Left ventricle myocardium inferior (tissue), 1 donor: ENCODE measurements at regions not wholly inside any gene's neighbourhood (a gene's known extent, or its start where the extent isn't known, plus 50 kb on each side); places are given as distances from the start of the nearest gene placed in this dataset.

Source experiments
- DNase-seq: peaks from one replicate; pipeline ENCODE4 v3.0.0-alpha.2; 2020
- H3K27ac ChIP-seq: fragments of 200-600 bp; replicated peaks from 2 replicates; pipeline ENCODE4 v1.8.0; 2021
- H3K27me3 ChIP-seq: fragments of 200-600 bp; 2 replicates; pipeline ENCODE4 v1.8.0; 2021; ENCODE audit warnings: low read depth
- H3K36me3 ChIP-seq: fragments of 200-600 bp; 2 replicates; pipeline ENCODE4 v1.8.0; 2021
- H3K4me1 ChIP-seq: fragments of 200-600 bp; 2 replicates; pipeline ENCODE4 v1.8.0; 2021
- H3K4me3 ChIP-seq: fragments of 200-600 bp; 2 replicates; pipeline ENCODE4 v1.8.0; 2021; ENCODE audit warnings: mild to moderate bottlenecking, moderate library complexity
- H3K9me3 ChIP-seq: fragments of 200-600 bp; replicated peaks from 2 replicates; pipeline ENCODE4 v1.8.0; 2021
- intact Hi-C: fragments of 100-400 bp; cut with micrococcal nuclease; formaldehyde crosslinking; loops from one replicate; pipeline ENCODE4 v1.11.0; 2022
- TF ChIP-seq, protein P1 (sequence below): fragments of 200-600 bp; IDR thresholded peaks from 2 replicates; pipeline ENCODE4 v1.8.0; 2021; ENCODE audit warnings: antibody characterized with exemption, mild to moderate bottlenecking, borderline replicate concordance
- donor health status: DM: no; HTN: yes; CAD: no; lungs with severe emphysema.

DNA sequence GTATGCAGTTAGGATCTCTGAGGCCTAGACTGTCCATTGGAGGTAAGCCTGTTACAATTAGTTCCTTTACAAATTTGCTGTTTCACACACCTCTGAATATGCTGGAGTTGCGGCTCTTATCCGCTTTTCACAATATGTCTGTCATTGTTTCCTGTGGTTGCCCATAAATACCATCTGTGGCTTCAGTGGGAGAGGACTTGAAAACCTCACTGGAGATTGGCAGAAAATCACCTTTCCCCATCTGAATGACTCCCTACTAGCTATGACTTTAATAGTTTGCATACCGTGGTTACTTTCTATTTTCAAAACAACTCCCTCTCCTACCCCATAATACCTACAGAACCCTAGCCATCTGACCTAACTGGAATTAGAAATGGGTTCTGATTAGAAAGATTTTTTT lies 454.3 kb downstream of the PCDH17 start:
- intact Hi-C loops: no loop called here
- no peak for DNase-seq
- no peaks in the 10 kb centered on the region for H3K36me3 ChIP-seq
- no peaks in the 10 kb centered on the region for H3K4me1 ChIP-seq
- no peaks in the 10 kb centered on the region for H3K27me3 ChIP-seq
- H3K27ac ChIP-seq: no peak overlapping the region
- H3K4me3 ChIP-seq: no peak overlapping the region
- TF ChIP-seq, protein P1, sequence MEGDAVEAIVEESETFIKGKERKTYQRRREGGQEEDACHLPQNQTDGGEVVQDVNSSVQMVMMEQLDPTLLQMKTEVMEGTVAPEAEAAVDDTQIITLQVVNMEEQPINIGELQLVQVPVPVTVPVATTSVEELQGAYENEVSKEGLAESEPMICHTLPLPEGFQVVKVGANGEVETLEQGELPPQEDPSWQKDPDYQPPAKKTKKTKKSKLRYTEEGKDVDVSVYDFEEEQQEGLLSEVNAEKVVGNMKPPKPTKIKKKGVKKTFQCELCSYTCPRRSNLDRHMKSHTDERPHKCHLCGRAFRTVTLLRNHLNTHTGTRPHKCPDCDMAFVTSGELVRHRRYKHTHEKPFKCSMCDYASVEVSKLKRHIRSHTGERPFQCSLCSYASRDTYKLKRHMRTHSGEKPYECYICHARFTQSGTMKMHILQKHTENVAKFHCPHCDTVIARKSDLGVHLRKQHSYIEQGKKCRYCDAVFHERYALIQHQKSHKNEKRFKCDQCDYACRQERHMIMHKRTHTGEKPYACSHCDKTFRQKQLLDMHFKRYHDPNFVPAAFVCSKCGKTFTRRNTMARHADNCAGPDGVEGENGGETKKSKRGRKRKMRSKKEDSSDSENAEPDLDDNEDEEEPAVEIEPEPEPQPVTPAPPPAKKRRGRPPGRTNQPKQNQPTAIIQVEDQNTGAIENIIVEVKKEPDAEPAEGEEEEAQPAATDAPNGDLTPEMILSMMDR: no peak
- H3K9me3 ChIP-seq: no peaks in the 10 kb centered on the region

DNA sequence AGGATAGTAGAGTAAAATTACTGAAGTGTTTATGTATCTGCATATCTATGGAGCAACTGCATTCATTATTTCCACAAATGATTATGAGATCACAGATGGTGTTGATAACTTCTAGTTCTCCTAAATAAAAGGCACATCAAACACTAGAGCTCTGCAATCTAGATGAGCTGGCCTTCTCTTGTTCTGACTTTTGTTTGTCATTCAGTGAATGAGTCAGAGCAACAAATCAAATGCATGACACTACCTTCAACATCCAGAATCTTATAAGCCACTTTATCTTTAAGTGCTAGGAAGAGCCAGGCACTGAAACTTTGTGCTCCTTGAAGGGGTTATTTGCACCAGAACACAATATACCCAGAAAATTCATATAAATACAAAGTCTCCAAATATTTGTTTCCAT lies 456.0 kb downstream of the PCDH17 start:
- no peaks in the 10 kb centered on the region for H3K36me3 ChIP-seq
- no peak for DNase-seq
- no peak overlapping the region for H3K4me3 ChIP-seq
- no peaks in the 10 kb centered on the region for H3K4me1 ChIP-seq
- TF ChIP-seq, protein P1: no peak
- H3K9me3 ChIP-seq: no peaks in the 10 kb centered on the region
- intact Hi-C loops: no loop called here
- no peaks in the 10 kb centered on the region for H3K27me3 ChIP-seq
- H3K27ac ChIP-seq: no peak overlapping the region

DNA sequence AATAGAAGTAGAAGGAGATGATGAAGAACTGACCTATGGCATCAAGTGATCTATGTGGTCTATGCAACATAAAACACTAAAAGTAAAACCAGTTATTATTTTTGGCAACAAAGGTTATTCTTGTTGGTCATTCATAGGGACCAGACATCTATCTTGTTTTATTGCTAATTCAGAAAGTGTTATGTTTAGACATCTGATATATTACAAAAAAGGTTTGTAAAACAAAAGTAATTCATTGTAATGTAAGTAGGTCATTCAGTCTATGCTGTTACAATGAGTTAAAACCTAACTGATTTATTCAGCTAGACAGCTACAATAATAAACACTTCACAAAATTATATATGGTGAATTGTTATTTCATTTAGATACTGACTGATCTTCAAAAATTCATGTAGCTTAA lies 461.9 kb downstream of the PCDH17 start:
- no peak overlapping the region for H3K27ac ChIP-seq
- intact Hi-C loops: no loop called here
- no peak overlapping the region for H3K4me3 ChIP-seq
- no peaks in the 10 kb centered on the region for H3K36me3 ChIP-seq
- H3K27me3 ChIP-seq: no peaks in the 10 kb centered on the region
- peaks cover 8% of the 10 kb centered on the region for H3K9me3 ChIP-seq
- H3K4me1 ChIP-seq: no peaks in the 10 kb centered on the region
- TF ChIP-seq, protein P1: no peak
- no peak for DNase-seq

DNA sequence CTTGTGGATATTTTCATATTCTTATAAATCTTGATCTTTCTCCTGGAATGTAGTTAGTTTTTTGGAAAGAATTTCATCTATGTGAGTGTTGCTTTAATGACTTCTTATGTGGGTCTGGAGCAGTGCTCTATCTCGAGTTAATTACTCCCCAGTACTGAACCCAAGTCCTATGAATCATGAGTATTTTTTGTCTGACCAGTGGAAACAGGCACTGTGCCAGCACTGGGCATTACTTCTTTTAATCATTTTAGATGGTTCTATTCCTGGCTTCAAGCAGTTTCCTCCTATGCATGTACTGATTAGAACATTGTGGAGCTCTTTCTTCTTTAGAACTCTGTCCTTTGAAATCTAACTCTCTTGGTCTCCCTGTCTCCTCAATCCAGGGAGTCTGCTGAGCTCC lies 466.3 kb downstream of the PCDH17 start:
- no peaks in the 10 kb centered on the region for H3K36me3 ChIP-seq
- TF ChIP-seq, protein P1: no peak

DNA sequence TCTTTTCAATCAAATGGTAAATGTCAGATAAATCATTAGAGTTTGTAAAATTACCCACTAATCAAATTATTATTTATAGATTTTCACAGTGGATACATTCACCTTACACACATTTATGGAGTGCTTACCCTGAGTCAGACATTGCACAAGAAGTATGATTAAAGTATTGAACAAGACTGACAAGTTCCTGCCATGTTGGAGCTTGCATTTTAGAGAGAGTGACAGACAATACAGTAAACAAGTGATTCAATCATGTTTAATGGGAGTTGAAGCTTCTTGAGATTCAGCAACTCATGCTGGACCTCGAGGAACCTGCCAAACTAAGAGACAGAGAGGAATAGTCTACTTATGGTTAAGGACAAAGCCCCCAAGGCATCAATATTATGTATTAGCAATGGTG lies 487.8 kb downstream of the PCDH17 start:
- no peak overlapping the region for H3K27ac ChIP-seq
- H3K9me3 ChIP-seq: no peaks in the 10 kb centered on the region
- TF ChIP-seq, protein P1: no peak

More for the DNA sequence above, 466.3 kb downstream of the PCDH17 start:
- no peaks in the 10 kb centered on the region for H3K4me1 ChIP-seq
- no peaks in the 10 kb centered on the region for H3K27me3 ChIP-seq
- intact Hi-C loops: no loop called here
- no peak overlapping the region for H3K4me3 ChIP-seq
- H3K9me3 ChIP-seq: peaks cover 8% of the 10 kb centered on the region
- no peak overlapping the region for H3K27ac ChIP-seq
- DNase-seq: no peak

DNA sequence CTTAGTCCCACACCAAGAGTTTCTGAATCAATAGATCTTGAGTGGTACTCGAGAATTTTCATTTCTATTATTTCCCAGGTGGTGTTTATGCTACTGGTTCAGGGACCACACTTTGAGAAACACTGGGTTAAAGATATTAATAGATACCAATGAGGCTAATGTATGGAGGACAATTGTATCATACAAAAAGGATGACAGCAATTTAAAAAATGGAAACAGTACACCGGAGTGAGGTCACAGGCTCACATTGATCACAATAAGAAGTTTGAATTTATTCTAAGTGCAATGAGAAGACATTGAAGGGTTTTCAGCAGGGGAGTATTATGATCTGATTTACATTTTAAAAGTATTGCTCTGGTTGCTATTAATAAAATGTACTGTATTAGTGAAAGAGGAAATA lies 488.3 kb downstream of the PCDH17 start:
- intact Hi-C loops: no loop called here
- Histone ChIP-seq H3K4me1 (no peaks in the 10 kb centered on the region), H3K27ac (no peak overlapping the region), H3K27me3 (no peaks in the 10 kb centered on the region), H3K9me3 (no peaks in the 10 kb centered on the region), H3K4me3 (no peak overlapping the region), H3K36me3 (no peaks in the 10 kb centered on the region)
- DNase-seq: no peak
- TF ChIP-seq, protein P1: no peak

More for the DNA sequence above, 487.8 kb downstream of the PCDH17 start:
- H3K4me3 ChIP-seq: no peak overlapping the region
- no peak for DNase-seq
- no peaks in the 10 kb centered on the region for H3K4me1 ChIP-seq
- H3K36me3 ChIP-seq: no peaks in the 10 kb centered on the region
- intact Hi-C loops: no loop called here
- H3K27me3 ChIP-seq: no peaks in the 10 kb centered on the region
